ENCODE measurements at regions not wholly inside any gene's neighbourhood (a gene's known extent, or its start where the extent isn't known, plus 50 kb on each side); places are given as distances from the start of the nearest gene placed in this dataset.

GRCh38 chr3:61354604-61355003 lies 103.4 kb upstream of the FHIT start:
- no peak for TF ChIP-seq CTCF (IDR thresholded peaks at IDR 0.05)
- TF ChIP-seq POLR2A (IDR thresholded peaks at IDR 0.05), result no peak
